Right lobe of liver (tissue), 6 donors: ENCODE measurements at regions not wholly inside any gene's neighbourhood (a gene's known extent, or its start where the extent isn't known, plus 50 kb on each side); places are given as distances from the start of the nearest gene placed in this dataset.

ENCODE experiments used
- ATAC-seq, 4 donors: fragments of 200-7000 bp; cut with Tn5 transposase; one replicate each; pipeline ENCODE4 v1.9.1; 2020; ENCODE audit warnings: mild to moderate bottlenecking in 4 of 4, moderate library complexity in 4 of 4
- DNase-seq, 3 donors: peaks; one replicate each; pipeline ENCODE4 v3.0.0-alpha.2; 2020
- H3K27ac ChIP-seq, 3 donors: fragments of 200-600 bp; one replicate each; pipeline ENCODE4 v1.8.0; 2022
- H3K27me3 ChIP-seq, 2 donors: fragments of 200-600 bp; one replicate each; pipeline ENCODE4 v1.8.0; 2022
- H3K36me3 ChIP-seq, 4 donors: fragments of 200-600 bp; sonication (generic) in 1 of 4; one replicate each; pipeline versions ENCODE4 v1.5.1 to v1.8.0; 2017 to 2022; ENCODE audit warnings: control low read depth in 1 of 4
- H3K4me1 ChIP-seq, 4 donors: fragments of 200-600 bp; sonication (generic) in 1 of 4; one replicate each; pipeline versions ENCODE4 v1.5.1 to v1.8.0; 2017 to 2022; ENCODE audit warnings: control low read depth in 1 of 4
- H3K4me3 ChIP-seq, 3 donors: fragments of 200-600 bp; one replicate each; pipeline ENCODE4 v1.8.0; 2022
- H3K9me3 ChIP-seq, 4 donors: fragments of 200-600 bp; sonication (generic) in 1 of 4; one replicate each; pipeline versions ENCODE4 v1.5.1 to v1.8.0; 2017 to 2022; ENCODE audit warnings: control low read depth in 1 of 4
- CTCF ChIP-seq, 4 donors: fragments of 200-600 bp in 3 of 4; fragments of 450-650 bp in 1 of 4; IDR thresholded peaks; one replicate each; pipeline versions ENCODE4 v1.5.1 to v1.8.0; 2016 to 2022; ENCODE audit warnings: antibody characterized with exemption in 4 of 4, mild to moderate bottlenecking in 2 of 4
- POLR2A ChIP-seq: fragments of 450-650 bp; IDR thresholded peaks from one replicate; pipeline ENCODE4 v1.6.1; 2017; ENCODE audit warnings: antibody characterized with exemption, mild to moderate bottlenecking
- WGBS: methylation state at CpG from one replicate; pipeline ENCODE4 v1.1.6; 2018; ENCODE audit warnings: low coverage, low lambda C conversion rate; ENCODE audit not compliant: insufficient coverage; ENCODE audit errors: missing lambda C conversion rate; 5-methylcytosine and 5-hydroxymethylcytosine counted together
- intact Hi-C, 2 donors: fragments of 100-400 bp; cut with DNase I; formaldehyde crosslinking; loops; one replicate each; pipeline versions ENCODE4 v1.11.2 to v1.14.1; 2022
- donor health status: DM: no; HTN: yes; CAD: no.
- donor health status: DM: no; HTN: no; CAD: no.
- donor health status: DM: no; HTN: no; CAD: no.
- donor health status: DM: no; HTN: yes; CAD: no.
- donor health status: DM: no; HTN: yes; CAD: no.

- DNase-seq (no peak), ATAC-seq (no peak)
- 58% methylated on average over 7 of the region's 7 CpGs for WGBS
- TF ChIP-seq POLR2A, result no peak
- TF ChIP-seq CTCF (IDR thresholded peaks at IDR 0.05), result no peak
- H3K36me3 ChIP-seq, result no peaks in the 10 kb centered on the region
- H3K9me3 ChIP-seq, result no peaks in the 10 kb centered on the region
- no peak overlapping the region for H3K4me3 ChIP-seq
- no peak overlapping the region for H3K27ac ChIP-seq
- H3K27me3 ChIP-seq, result no peaks in the 10 kb centered on the region
- intact Hi-C loops, result no loop called here
- H3K4me1 ChIP-seq, result no peaks in the 10 kb centered on the region
These were observed 335.2 kb downstream of the FBXW7 start for GRCh38 chr4:152200511-152201333.

GRCh38 chr4:152197211-152197610 lies 338.7 kb downstream of the FBXW7 start:
- no peak for TF ChIP-seq POLR2A
- TF ChIP-seq CTCF (IDR thresholded peaks at IDR 0.05), result no peak
- Histone ChIP-seq H3K27me3 (no peaks in the 10 kb centered on the region), H3K4me3 (no peak overlapping the region), H3K27ac (no peak overlapping the region), H3K4me1 (no peaks in the 10 kb centered on the region), H3K36me3 (no peaks in the 10 kb centered on the region), H3K9me3 (no peaks in the 10 kb centered on the region)
- DNase-seq (no peak), ATAC-seq (no peak)
- intact Hi-C loops, result no loop called here
- 46% methylated on average over 6 of the region's 6 CpGs for WGBS

- Histone ChIP-seq H3K4me3 (no peak overlapping the region), H3K27me3 (no peaks in the 10 kb centered on the region), H3K27ac (no peak overlapping the region), H3K36me3 (no peaks in the 10 kb centered on the region), H3K4me1 (no peaks in the 10 kb centered on the region), H3K9me3 (no peaks in the 10 kb centered on the region)
- ATAC-seq (peak in 1 of 4 donors; percentile 18), DNase-seq (no peak)
- TF ChIP-seq CTCF (IDR thresholded peaks at IDR 0.05), result no peak
- no peak for TF ChIP-seq POLR2A
- WGBS, result 32% methylated on average over 3 of the region's 4 CpGs
- intact Hi-C loops, result no loop called here
These were observed 340.0 kb downstream of the FBXW7 start for GRCh38 chr4:152195888-152196287.

GRCh38 chr4:152193059-152193458 lies 342.8 kb downstream of the FBXW7 start:
- Histone ChIP-seq H3K36me3 (no peaks in the 10 kb centered on the region), H3K27ac (no peak overlapping the region), H3K4me1 (no peaks in the 10 kb centered on the region), H3K27me3 (no peaks in the 10 kb centered on the region), H3K9me3 (no peaks in the 10 kb centered on the region), H3K4me3 (no peak overlapping the region)
- 90% methylated on average over 2 of the region's 2 CpGs for WGBS
- ATAC-seq (no peak), DNase-seq (no peak)
- no peak for TF ChIP-seq POLR2A
- no peak for TF ChIP-seq CTCF (IDR thresholded peaks at IDR 0.05)
- intact Hi-C loops, result no loop called here
